ENCODE measurements at regions not wholly inside any gene's neighbourhood (a gene's known extent, or its start where the extent isn't known, plus 50 kb on each side); places are given as distances from the start of the nearest gene placed in this dataset.

- intact Hi-C loops (cut with micrococcal nuclease; ENCODE audit: unreplicated experiment) = no loop called here
- TF ChIP-seq REST (IDR thresholded peaks at IDR 0.05; ENCODE audit: insufficient read depth in 1 of 2, low read depth in 2 of 2, low read length in 1 of 2) = no peak
- TF ChIP-seq POLR2AphosphoS5 (IDR thresholded peaks at IDR 0.05; ENCODE audit: low read depth, low read length) = no peak
- TF ChIP-seq TCF7L2 (IDR thresholded peaks at IDR 0.05; ENCODE audit: low read depth, low read length) = no peak
- TF ChIP-seq, protein P1, sequence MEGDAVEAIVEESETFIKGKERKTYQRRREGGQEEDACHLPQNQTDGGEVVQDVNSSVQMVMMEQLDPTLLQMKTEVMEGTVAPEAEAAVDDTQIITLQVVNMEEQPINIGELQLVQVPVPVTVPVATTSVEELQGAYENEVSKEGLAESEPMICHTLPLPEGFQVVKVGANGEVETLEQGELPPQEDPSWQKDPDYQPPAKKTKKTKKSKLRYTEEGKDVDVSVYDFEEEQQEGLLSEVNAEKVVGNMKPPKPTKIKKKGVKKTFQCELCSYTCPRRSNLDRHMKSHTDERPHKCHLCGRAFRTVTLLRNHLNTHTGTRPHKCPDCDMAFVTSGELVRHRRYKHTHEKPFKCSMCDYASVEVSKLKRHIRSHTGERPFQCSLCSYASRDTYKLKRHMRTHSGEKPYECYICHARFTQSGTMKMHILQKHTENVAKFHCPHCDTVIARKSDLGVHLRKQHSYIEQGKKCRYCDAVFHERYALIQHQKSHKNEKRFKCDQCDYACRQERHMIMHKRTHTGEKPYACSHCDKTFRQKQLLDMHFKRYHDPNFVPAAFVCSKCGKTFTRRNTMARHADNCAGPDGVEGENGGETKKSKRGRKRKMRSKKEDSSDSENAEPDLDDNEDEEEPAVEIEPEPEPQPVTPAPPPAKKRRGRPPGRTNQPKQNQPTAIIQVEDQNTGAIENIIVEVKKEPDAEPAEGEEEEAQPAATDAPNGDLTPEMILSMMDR (IDR thresholded peaks at IDR 0.05) = no peak
- no peak for TF ChIP-seq SIN3A (IDR thresholded peaks at IDR 0.05; ENCODE audit: borderline replicate concordance, insufficient read depth, low read depth, low read length)
- CTCF ChIA-PET = no interaction called here
- Histone ChIP-seq H3K27me3 (ENCODE audit: control insufficient read depth, insufficient read depth, low read length) (no peaks in the 10 kb centered on the region), H3K4me1 (ENCODE audit: control insufficient read depth, insufficient read depth, low read length) (no peaks in the 10 kb centered on the region), H3K27ac (ENCODE audit: low read length) (no peak overlapping the region), H3K9me3 (ENCODE audit: control insufficient read depth, insufficient read depth, low read depth, low read length) (no peaks in the 10 kb centered on the region), H3K36me3 (ENCODE audit: control insufficient read depth, insufficient read depth, low read length) (no peaks in the 10 kb centered on the region), H3K4me3 (ENCODE audit: low read depth in 2 of 2, low read length in 2 of 2) (no peak overlapping the region)
- BruUV-seq (replicated peaks) = no TSS peak
- DNase-seq (ENCODE audit: low read depth, low spot score) (no peak), ATAC-seq (no peak)
- in situ Hi-C loops (cut with HindIII; ENCODE audit: low pct_unique_long_range_greater_than_20kb, low sequenced_read_pairs) = no loop called here
- POLR2A ChIA-PET = no interaction called here
Measured at GRCh38 chr9:27638716-27639115, 65.4 kb upstream of the C9orf72 start.

- Histone ChIP-seq H3K9me3 (ENCODE audit: control insufficient read depth, insufficient read depth, low read depth, low read length) (no peaks in the 10 kb centered on the region), H3K4me1 (ENCODE audit: control insufficient read depth, insufficient read depth, low read length) (no peaks in the 10 kb centered on the region), H3K4me3 (ENCODE audit: low read depth in 2 of 2, low read length in 2 of 2) (no peak overlapping the region), H3K27ac (ENCODE audit: low read length) (no peak overlapping the region), H3K27me3 (ENCODE audit: control insufficient read depth, insufficient read depth, low read length) (no peaks in the 10 kb centered on the region), H3K36me3 (ENCODE audit: control insufficient read depth, insufficient read depth, low read length) (no peaks in the 10 kb centered on the region)
- ATAC-seq = no peak
- intact Hi-C loops (cut with micrococcal nuclease; ENCODE audit: unreplicated experiment) = no loop called here
- ChIA-PET CTCF (no interaction called here), POLR2A (no interaction called here)
- TF ChIP-seq TCF7L2 (IDR thresholded peaks at IDR 0.05; ENCODE audit: low read depth, low read length) (no peak), SIN3A (IDR thresholded peaks at IDR 0.05; ENCODE audit: borderline replicate concordance, insufficient read depth, low read depth, low read length) (no peak), POLR2AphosphoS5 (IDR thresholded peaks at IDR 0.05; ENCODE audit: low read depth, low read length) (no peak)
- TF ChIP-seq, protein P1 (IDR thresholded peaks at IDR 0.05) = no peak
- no peak for DNase-seq (ENCODE audit: low read depth, low spot score)
- in situ Hi-C loops (cut with HindIII; ENCODE audit: low pct_unique_long_range_greater_than_20kb, low sequenced_read_pairs) = no loop called here
- BruUV-seq (replicated peaks) = no TSS peak
Measured at GRCh38 chr9:27645161-27645840, 72.0 kb upstream of the C9orf72 start.
